ENCODE measurements at regions not wholly inside any gene's neighbourhood (a gene's known extent, or its start where the extent isn't known, plus 50 kb on each side); places are given as distances from the start of the nearest gene placed in this dataset.

DNA sequence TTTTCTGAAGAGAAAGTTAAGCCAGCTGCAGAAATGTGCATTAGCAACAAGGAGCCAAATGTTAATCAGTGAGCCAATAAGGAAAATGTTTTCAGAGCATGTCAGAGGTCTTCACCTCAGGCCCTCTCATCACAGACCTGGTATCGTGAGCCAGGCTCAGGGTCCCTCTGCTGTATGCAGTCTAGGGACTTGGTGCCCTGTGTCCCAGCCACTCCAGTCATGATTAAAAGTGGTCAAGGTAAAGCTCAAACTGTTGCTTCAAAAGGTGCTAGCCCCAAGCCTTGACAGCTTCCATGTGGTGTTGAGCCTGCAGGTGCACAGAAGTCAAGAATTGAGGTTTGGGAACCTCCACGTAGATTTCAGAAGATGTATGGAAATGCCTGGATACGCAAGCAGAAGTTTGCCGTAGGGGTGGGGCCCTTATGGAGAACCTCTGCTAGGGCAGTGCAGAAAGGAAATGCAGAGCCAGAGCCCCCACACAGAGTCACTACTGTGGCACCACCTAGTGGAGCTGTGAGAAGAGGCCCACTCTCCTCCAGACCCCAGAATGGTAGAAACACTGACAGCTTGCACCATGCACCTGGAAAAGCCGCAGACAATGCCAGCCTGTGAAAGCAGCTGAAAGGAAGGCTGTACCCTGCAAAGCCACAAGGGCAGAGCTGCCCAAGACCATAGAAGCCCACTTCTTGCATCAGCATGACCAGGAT lies 1128.7 kb downstream of the AMY1C start:
- no peak for DNase-seq (ENCODE audit: low read depth in 1 of 2, low spot score in 1 of 2)
- H3K4me3 ChIP-seq (replicated peaks; ENCODE audit: insufficient read depth, low read length): no peak overlapping the region
- TF ChIP-seq, protein P1, sequence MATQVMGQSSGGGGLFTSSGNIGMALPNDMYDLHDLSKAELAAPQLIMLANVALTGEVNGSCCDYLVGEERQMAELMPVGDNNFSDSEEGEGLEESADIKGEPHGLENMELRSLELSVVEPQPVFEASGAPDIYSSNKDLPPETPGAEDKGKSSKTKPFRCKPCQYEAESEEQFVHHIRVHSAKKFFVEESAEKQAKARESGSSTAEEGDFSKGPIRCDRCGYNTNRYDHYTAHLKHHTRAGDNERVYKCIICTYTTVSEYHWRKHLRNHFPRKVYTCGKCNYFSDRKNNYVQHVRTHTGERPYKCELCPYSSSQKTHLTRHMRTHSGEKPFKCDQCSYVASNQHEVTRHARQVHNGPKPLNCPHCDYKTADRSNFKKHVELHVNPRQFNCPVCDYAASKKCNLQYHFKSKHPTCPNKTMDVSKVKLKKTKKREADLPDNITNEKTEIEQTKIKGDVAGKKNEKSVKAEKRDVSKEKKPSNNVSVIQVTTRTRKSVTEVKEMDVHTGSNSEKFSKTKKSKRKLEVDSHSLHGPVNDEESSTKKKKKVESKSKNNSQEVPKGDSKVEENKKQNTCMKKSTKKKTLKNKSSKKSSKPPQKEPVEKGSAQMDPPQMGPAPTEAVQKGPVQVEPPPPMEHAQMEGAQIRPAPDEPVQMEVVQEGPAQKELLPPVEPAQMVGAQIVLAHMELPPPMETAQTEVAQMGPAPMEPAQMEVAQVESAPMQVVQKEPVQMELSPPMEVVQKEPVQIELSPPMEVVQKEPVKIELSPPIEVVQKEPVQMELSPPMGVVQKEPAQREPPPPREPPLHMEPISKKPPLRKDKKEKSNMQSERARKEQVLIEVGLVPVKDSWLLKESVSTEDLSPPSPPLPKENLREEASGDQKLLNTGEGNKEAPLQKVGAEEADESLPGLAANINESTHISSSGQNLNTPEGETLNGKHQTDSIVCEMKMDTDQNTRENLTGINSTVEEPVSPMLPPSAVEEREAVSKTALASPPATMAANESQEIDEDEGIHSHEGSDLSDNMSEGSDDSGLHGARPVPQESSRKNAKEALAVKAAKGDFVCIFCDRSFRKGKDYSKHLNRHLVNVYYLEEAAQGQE (IDR thresholded peaks at IDR 0.05; ENCODE audit: insufficient replicate concordance, low read depth): no peak
- TF ChIP-seq, protein P2, sequence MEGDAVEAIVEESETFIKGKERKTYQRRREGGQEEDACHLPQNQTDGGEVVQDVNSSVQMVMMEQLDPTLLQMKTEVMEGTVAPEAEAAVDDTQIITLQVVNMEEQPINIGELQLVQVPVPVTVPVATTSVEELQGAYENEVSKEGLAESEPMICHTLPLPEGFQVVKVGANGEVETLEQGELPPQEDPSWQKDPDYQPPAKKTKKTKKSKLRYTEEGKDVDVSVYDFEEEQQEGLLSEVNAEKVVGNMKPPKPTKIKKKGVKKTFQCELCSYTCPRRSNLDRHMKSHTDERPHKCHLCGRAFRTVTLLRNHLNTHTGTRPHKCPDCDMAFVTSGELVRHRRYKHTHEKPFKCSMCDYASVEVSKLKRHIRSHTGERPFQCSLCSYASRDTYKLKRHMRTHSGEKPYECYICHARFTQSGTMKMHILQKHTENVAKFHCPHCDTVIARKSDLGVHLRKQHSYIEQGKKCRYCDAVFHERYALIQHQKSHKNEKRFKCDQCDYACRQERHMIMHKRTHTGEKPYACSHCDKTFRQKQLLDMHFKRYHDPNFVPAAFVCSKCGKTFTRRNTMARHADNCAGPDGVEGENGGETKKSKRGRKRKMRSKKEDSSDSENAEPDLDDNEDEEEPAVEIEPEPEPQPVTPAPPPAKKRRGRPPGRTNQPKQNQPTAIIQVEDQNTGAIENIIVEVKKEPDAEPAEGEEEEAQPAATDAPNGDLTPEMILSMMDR (IDR thresholded peaks at IDR 0.05; ENCODE audit: insufficient read depth, low read length): no peak
- TF ChIP-seq POLR2AphosphoS5 (IDR thresholded peaks at IDR 0.05; ENCODE audit: low read depth): no peak
- TF ChIP-seq SPI1 (IDR thresholded peaks at IDR 0.05; ENCODE audit: borderline replicate concordance, low read depth): no peak
- TF ChIP-seq GABPA (IDR thresholded peaks at IDR 0.05; ENCODE audit: low read depth): no peak

DNA sequence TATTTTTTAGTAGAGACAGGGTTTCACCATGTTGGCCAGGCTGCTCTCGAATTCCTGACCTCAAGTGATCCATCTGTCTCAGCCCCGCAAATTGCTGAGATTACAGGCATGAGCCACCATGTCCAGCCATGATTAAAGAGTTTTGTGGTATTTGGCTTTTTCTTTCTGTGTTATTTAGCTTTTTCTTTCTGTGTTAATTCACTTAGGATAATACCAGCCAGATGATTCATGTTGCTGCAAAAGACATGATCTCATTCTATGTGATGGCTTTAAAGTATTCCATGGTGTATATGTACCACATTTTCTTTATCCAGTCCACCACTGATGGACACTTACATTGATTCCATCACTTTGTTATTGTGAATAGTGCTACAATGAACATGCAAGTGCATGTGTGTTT lies 1135.2 kb downstream of the AMY1C start:
- no peak for DNase-seq (ENCODE audit: low read depth in 1 of 2, low spot score in 1 of 2)
- H3K27me3 ChIP-seq (ENCODE audit: insufficient read depth, poor library complexity, severe bottlenecking): no peaks in the 10 kb centered on the region
- TF ChIP-seq SPI1 (IDR thresholded peaks at IDR 0.05; ENCODE audit: borderline replicate concordance, low read depth) (no peak), POLR2AphosphoS5 (IDR thresholded peaks at IDR 0.05; ENCODE audit: low read depth) (no peak), GABPA (IDR thresholded peaks at IDR 0.05; ENCODE audit: low read depth) (no peak)
- TF ChIP-seq, protein P1 (IDR thresholded peaks at IDR 0.05; ENCODE audit: insufficient replicate concordance, low read depth): no peak
- TF ChIP-seq, protein P2 (IDR thresholded peaks at IDR 0.05; ENCODE audit: insufficient read depth, low read length): no peak
- H3K27ac ChIP-seq (replicated peaks): no peak overlapping the region
- no peak overlapping the region for H3K4me3 ChIP-seq (replicated peaks; ENCODE audit: insufficient read depth, low read length)

More for the DNA sequence above, 1128.7 kb downstream of the AMY1C start:
- Histone ChIP-seq H3K27me3 (ENCODE audit: insufficient read depth, poor library complexity, severe bottlenecking) (no peaks in the 10 kb centered on the region), H3K27ac (replicated peaks) (no peak overlapping the region)

DNA sequence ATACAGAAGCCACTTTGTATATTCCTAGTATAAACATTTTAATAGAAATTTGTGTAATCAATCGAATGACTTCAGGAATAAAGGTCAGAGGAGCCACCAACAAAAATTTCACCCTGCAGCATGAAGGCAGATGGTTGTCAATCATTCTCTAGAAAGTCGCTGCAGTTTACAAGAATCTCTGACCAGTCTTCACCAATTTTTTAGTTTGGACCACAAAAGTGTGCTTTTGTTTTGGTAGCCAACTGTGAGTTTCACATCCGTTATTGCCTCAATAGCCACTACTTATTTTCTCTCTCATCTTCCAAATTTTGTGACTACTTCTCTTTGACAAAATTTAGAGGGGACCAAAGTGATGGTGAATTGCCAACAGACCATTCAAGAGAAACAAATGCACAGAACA lies 1155.6 kb downstream of the AMY1C start:
- TF ChIP-seq GABPA (IDR thresholded peaks at IDR 0.05; ENCODE audit: low read depth): no peak
- TF ChIP-seq POLR2AphosphoS5 (IDR thresholded peaks at IDR 0.05; ENCODE audit: low read depth): no peak
- TF ChIP-seq, protein P2 (IDR thresholded peaks at IDR 0.05; ENCODE audit: insufficient read depth, low read length): no peak
- TF ChIP-seq, protein P1 (IDR thresholded peaks at IDR 0.05; ENCODE audit: insufficient replicate concordance, low read depth): no peak
- TF ChIP-seq SPI1 (IDR thresholded peaks at IDR 0.05; ENCODE audit: borderline replicate concordance, low read depth): no peak
- no peak for DNase-seq (ENCODE audit: low read depth in 1 of 2, low spot score in 1 of 2)
- H3K27ac ChIP-seq (replicated peaks): no peak overlapping the region
- H3K4me3 ChIP-seq (replicated peaks; ENCODE audit: insufficient read depth, low read length): no peak overlapping the region
- no peaks in the 10 kb centered on the region for H3K27me3 ChIP-seq (ENCODE audit: insufficient read depth, poor library complexity, severe bottlenecking)
